Kidney epithelial cell (primary cell): ENCODE measurements at regions not wholly inside any gene's neighbourhood (a gene's known extent, or its start where the extent isn't known, plus 50 kb on each side); places are given as distances from the start of the nearest gene placed in this dataset.
"Not testable (repeated sequence)": the region's sequence is repeated elsewhere in the genome, so short reads cannot be mapped to it uniquely, and the experiment has no call there.

Source experiments
- DNase-seq: peaks from one replicate; pipeline ENCODE4 v3.0.0-alpha.2; 2010; ENCODE audit warnings: low read depth
- H3K27me3 ChIP-seq: 2 replicates; pipeline ENCODE4 v1.6.0; 2011; ENCODE audit warnings: low read length; ENCODE audit not compliant: control insufficient read depth, insufficient read depth
- H3K36me3 ChIP-seq: 2 replicates; pipeline ENCODE4 v1.5.1; 2011; ENCODE audit warnings: low read length; ENCODE audit not compliant: control insufficient read depth, insufficient read depth
- H3K4me3 ChIP-seq: 2 replicates; pipeline ENCODE4 v1.5.1; 2011; ENCODE audit warnings: low read depth, mild to moderate bottlenecking, control low read depth, low read length
- CTCF ChIP-seq: IDR thresholded peaks from 2 replicates; pipeline ENCODE4 v1.5.1; 2011; ENCODE audit warnings: mild to moderate bottlenecking, moderate library complexity, low read length, control low read depth, inconsistent platforms; ENCODE audit not compliant: insufficient read depth, poor library complexity, severe bottlenecking

GRCh38 chr7:16940776-16941175 lies 59.0 kb upstream of the AGR3 start:
- H3K27me3 ChIP-seq = no peaks in the 10 kb centered on the region
- no peak overlapping the region for H3K4me3 ChIP-seq
- DNase-seq = no peak
- no peaks in the 10 kb centered on the region for H3K36me3 ChIP-seq
- TF ChIP-seq CTCF = no peak

GRCh38 chr7:16942929-16943509 lies 61.2 kb upstream of the AGR3 start:
- no peaks in the 10 kb centered on the region for H3K36me3 ChIP-seq
- H3K4me3 ChIP-seq = no peak overlapping the region
- no peak for DNase-seq
- TF ChIP-seq CTCF = no peak
- no peaks in the 10 kb centered on the region for H3K27me3 ChIP-seq

- no peak for DNase-seq
- TF ChIP-seq CTCF = no peak
- no peaks in the 10 kb centered on the region for H3K36me3 ChIP-seq
- H3K27me3 ChIP-seq = no peaks in the 10 kb centered on the region
- H3K4me3 ChIP-seq = no peak overlapping the region
Measured at GRCh38 chr7:16944936-16945335, 63.2 kb upstream of the AGR3 start.

GRCh38 chr7:16945372-16945771 lies 63.6 kb upstream of the AGR3 start:
- no peaks in the 10 kb centered on the region for H3K36me3 ChIP-seq

GRCh38 chr7:16948110-16948509 lies 66.3 kb upstream of the AGR3 start:
- not testable (repeated sequence) for DNase-seq, H3K27me3 ChIP-seq, H3K36me3 ChIP-seq, H3K4me3 ChIP-seq

More at GRCh38 chr7:16945372-16945771, 63.6 kb upstream of the AGR3 start:
- H3K4me3 ChIP-seq = no peak overlapping the region
- DNase-seq = no peak
- no peaks in the 10 kb centered on the region for H3K27me3 ChIP-seq
- no peak for TF ChIP-seq CTCF

- H3K27me3 ChIP-seq = no peaks in the 10 kb centered on the region
- DNase-seq = no peak
- H3K4me3 ChIP-seq = no peak overlapping the region
- TF ChIP-seq CTCF = no peak
- H3K36me3 ChIP-seq = no peaks in the 10 kb centered on the region
Measured at GRCh38 chr7:16951483-16952080, 69.8 kb upstream of the AGR3 start.
